GM12878 (cell line): ENCODE measurements at regions not wholly inside any gene's neighbourhood (a gene's known extent, or its start where the extent isn't known, plus 50 kb on each side); places are given as distances from the start of the nearest gene placed in this dataset.

Source experiments
- ATAC-seq: fragments of 200-7000 bp; cut with Tn5 transposase; 3 replicates; pipeline ENCODE4 v1.9.1; 2020; ENCODE audit warnings: mild to moderate bottlenecking, moderate library complexity
- BruUV-seq: library from RNA; stranded (reverse); fragments of 400-500 nt; replicated peaks from 2 replicates; lab custom pipeline; 2021; lab: Mats Ljungman, UMichigan
- CTCF ChIA-PET: fragments of 300-600 bp; sonication (Branson Sonifier 250); formaldehyde crosslinking; extraction: SDS; loops from one replicate; lab custom pipeline; 2021; ENCODE audit warnings: inconsistent platforms; lab: Yijun Ruan, JAX
- POLR2A ChIA-PET: fragments of 350-600 bp; formaldehyde crosslinking; extraction: SDS; loops from one replicate; lab custom pipeline; 2021; ENCODE audit warnings: inconsistent platforms; lab: Charles Lee
- RAD21 ChIA-PET: fragments of 300-600 bp; sonication (Branson Sonifier 250); formaldehyde crosslinking; loops from one replicate; lab custom pipeline; 2023; ENCODE audit warnings: antibody characterized with exemption; ENCODE audit not compliant: unreplicated experiment; lab: Charles Lee
- SMC1A ChIA-PET: fragments of 300-600 bp; sonication (Branson Sonifier 250); formaldehyde crosslinking; loops from one replicate; lab custom pipeline; 2023; ENCODE audit not compliant: unreplicated experiment, uncharacterized antibody; lab: Charles Lee
- DNase-seq: peaks from one replicate; pipeline ENCODE4 v3.0.0-alpha.2; 2011; ENCODE audit warnings: low read depth, low spot score
- FAIRE-seq: peaks from 3 replicates; lab custom pipeline; 2011; peaks lifted over from hg19 to GRCh38; lab: Jason Lieb, UNC
- H2AFZ ChIP-seq: 2 replicates; pipeline ENCODE4 v1.6.0; 2011; ENCODE audit warnings: low read depth, low read length, control low read depth; ENCODE audit not compliant: control insufficient read depth
- H3K27ac ChIP-seq: 2 replicates; pipeline ENCODE4 v1.5.1; 2011; ENCODE audit warnings: control low read depth; ENCODE audit not compliant: control insufficient read depth, insufficient read depth
- H3K27me3 ChIP-seq, 2 experiments: replicated peaks in 1 of 2; 2 replicates each; pipeline versions ENCODE4 v1.6.0 to v1.6.1; 2011; ENCODE audit warnings: low read length in 1 of 2; ENCODE audit not compliant: control insufficient read depth in 2 of 2, insufficient read depth in 2 of 2
- H3K36me3 ChIP-seq, 2 experiments: 2 replicates each; pipeline ENCODE4 v1.5.1; 2011; ENCODE audit warnings: low read length in 1 of 2; ENCODE audit not compliant: control insufficient read depth in 2 of 2, insufficient read depth in 2 of 2
- H3K4me1 ChIP-seq: 2 replicates; pipeline ENCODE4 v1.6.1; 2011; ENCODE audit warnings: mild to moderate bottlenecking, low read length, moderate library complexity, mixed read lengths; ENCODE audit not compliant: control insufficient read depth, insufficient read depth
- H3K4me2 ChIP-seq: 2 replicates; pipeline ENCODE4 v1.6.0; 2011; ENCODE audit warnings: control low read depth; ENCODE audit not compliant: control insufficient read depth, insufficient read depth
- H3K4me3 ChIP-seq: fragments of 200-600 bp; sonication (generic); 2 replicates; pipeline ENCODE4 v1.5.1; 2016
- H3K79me2 ChIP-seq: 2 replicates; pipeline ENCODE4 v1.6.0; 2011; ENCODE audit warnings: low read length; ENCODE audit not compliant: control insufficient read depth, insufficient read depth
- H3K9ac ChIP-seq: 2 replicates; pipeline ENCODE4 v1.8.0; 2011; ENCODE audit warnings: low read length, control low read depth, mixed read lengths; ENCODE audit not compliant: control insufficient read depth, insufficient read depth
- H3K9me3 ChIP-seq: replicated peaks from 3 replicates; pipeline ENCODE4 v1.5.1; 2011; ENCODE audit warnings: mild to moderate bottlenecking, low read length; ENCODE audit not compliant: control insufficient read depth, insufficient read depth
- H4K20me1 ChIP-seq: 2 replicates; pipeline ENCODE4 v1.6.0; 2011; ENCODE audit not compliant: control insufficient read depth, insufficient read depth
- IRF4 ChIP-seq: IDR thresholded peaks from 2 replicates; pipeline ENCODE4 v1.6.1; 2011; ENCODE audit warnings: low read depth, low read length
- KAT2A ChIP-seq: conservative IDR thresholded peaks from 2 replicates; pipeline ENCODE4 v1.6.1; 2011; ENCODE audit warnings: low read depth, low read length; ENCODE audit not compliant: control insufficient read depth
- MXI1 ChIP-seq: fragments of 150-350 bp; IDR thresholded peaks from 2 replicates; pipeline ENCODE4 v1.6.1; 2011; ENCODE audit warnings: low read depth, mild to moderate bottlenecking, inconsistent platforms, low read length, improper control_type of control experiment
- NBN ChIP-seq: fragments of 450-650 bp; IDR thresholded peaks from 2 replicates; pipeline ENCODE4 v1.6.1; 2016
- NFYB ChIP-seq: IDR thresholded peaks from 2 replicates; pipeline ENCODE4 v1.6.1; 2011; ENCODE audit warnings: low read depth, mild to moderate bottlenecking, low read length, improper control_type of control experiment, moderate library complexity; ENCODE audit not compliant: insufficient read depth
- NKRF ChIP-seq: fragments of 450-650 bp; conservative IDR thresholded peaks from 2 replicates; pipeline ENCODE4 v1.6.1; 2017; ENCODE audit warnings: mild to moderate bottlenecking, moderate library complexity
- NRF1 ChIP-seq: conservative IDR thresholded peaks from 2 replicates; pipeline ENCODE4 v1.6.1; 2011; ENCODE audit warnings: mild to moderate bottlenecking, low read depth, low read length, improper control_type of control experiment
- PAX8 ChIP-seq: fragments of 450-650 bp; IDR thresholded peaks from 2 replicates; pipeline ENCODE4 v1.6.1; 2017; ENCODE audit warnings: mild to moderate bottlenecking, moderate library complexity
- POLR2A ChIP-seq: IDR thresholded peaks from 2 replicates; pipeline ENCODE4 v1.6.1; 2011; ENCODE audit warnings: low read depth, mild to moderate bottlenecking, low read length
- RAD51 ChIP-seq: fragments of 450-650 bp; IDR thresholded peaks from 2 replicates; pipeline ENCODE4 v1.6.1; 2016; ENCODE audit warnings: moderate library complexity, mild to moderate bottlenecking, inconsistent platforms
- RB1 ChIP-seq: fragments of 450-650 bp; formaldehyde crosslinking; IDR thresholded peaks from 2 replicates; pipeline ENCODE4 v1.6.1; 2017; ENCODE audit warnings: mild to moderate bottlenecking, borderline replicate concordance
- REST ChIP-seq: IDR thresholded peaks from 2 replicates; pipeline ENCODE4 v1.6.1; 2012; ENCODE audit warnings: mild to moderate bottlenecking, low read depth, low read length
- SP1 ChIP-seq: IDR thresholded peaks from one replicate; pipeline ENCODE4 v1.6.1; 2011; ENCODE audit warnings: low read depth, low read length
- SREBF1 ChIP-seq: IDR thresholded peaks from 2 replicates; pipeline ENCODE4 v1.6.1; 2012; ENCODE audit warnings: mild to moderate bottlenecking, low read length
- SREBF2 ChIP-seq: IDR thresholded peaks from 2 replicates; pipeline ENCODE4 v1.6.1; 2012; ENCODE audit warnings: mild to moderate bottlenecking, low read length
- TCF3 ChIP-seq: IDR thresholded peaks from 2 replicates; pipeline ENCODE4 v1.6.1; 2012; ENCODE audit warnings: low read depth, mild to moderate bottlenecking, low read length, borderline replicate concordance; ENCODE audit not compliant: insufficient read depth
- YY1 ChIP-seq: IDR thresholded peaks from 2 replicates; pipeline ENCODE4 v1.6.1; 2011; ENCODE audit warnings: low read depth, mild to moderate bottlenecking, low read length
- ZSCAN29 ChIP-seq: fragments of 450-650 bp; IDR thresholded peaks from 2 replicates; pipeline ENCODE4 v1.6.1; 2017; ENCODE audit warnings: mild to moderate bottlenecking, moderate library complexity
- ZZZ3 ChIP-seq: IDR thresholded peaks from 2 replicates; pipeline ENCODE4 v1.6.1; 2011; ENCODE audit warnings: low read depth; ENCODE audit not compliant: control insufficient read depth, insufficient read length
- in situ Hi-C: fragments of 300-500 bp; cut with MboI; formaldehyde crosslinking; loops from 9 replicates; pipeline ENCODE4 v1.14.3; 2018; ENCODE audit warnings: mixed read lengths
- intact Hi-C: fragments of 100-400 bp; cut with micrococcal nuclease; formaldehyde crosslinking; loops from one replicate; pipeline ENCODE4 v1.14.2; 2022; ENCODE audit not compliant: unreplicated experiment
- TF ChIP-seq, protein P1 (sequence below): fragments of 450-650 bp; IDR thresholded peaks from 2 replicates; pipeline ENCODE4 v1.6.1; 2017; ENCODE audit warnings: borderline replicate concordance

DNA sequence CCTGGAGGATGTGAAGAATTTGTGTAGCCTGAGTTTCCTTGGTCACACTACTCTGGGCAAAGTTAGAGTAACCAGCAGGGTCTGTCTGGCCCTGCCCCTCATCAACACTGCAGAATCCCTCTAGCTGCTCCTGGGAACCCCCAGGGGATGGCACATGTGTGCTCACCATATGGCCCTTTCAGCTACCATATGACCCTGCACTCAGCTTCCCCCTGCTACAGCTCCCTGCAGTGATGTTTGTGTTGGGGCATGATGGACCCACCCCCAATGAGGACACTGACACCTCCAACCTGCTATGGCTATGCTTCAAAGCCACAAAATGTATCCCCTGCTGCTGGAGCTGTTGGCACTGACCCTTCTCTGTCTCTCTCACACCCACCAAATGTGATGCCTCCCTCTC is 152.7 kb downstream of the SNX18 start:
- no peak overlapping the region for H3K4me2 ChIP-seq
- H3K4me1 ChIP-seq, result peaks cover 10% of the 10 kb centered on the region; the same call in 1 of the 2 replicates
- peaks cover 7% of the 10 kb centered on the region for H3K9me3 ChIP-seq
- no peaks in the 10 kb centered on the region for H3K36me3 ChIP-seq
- DNase-seq (no peak), ATAC-seq (no peak)
- POLR2A ChIA-PET, result no interaction called here
- H3K4me3 ChIP-seq, result no peak overlapping the region
- H3K27ac ChIP-seq, result no peak overlapping the region
- H3K9ac ChIP-seq, result no peak overlapping the region
- in situ Hi-C loops, result no loop called here
- TF ChIP-seq IRF4, result no peak
- no peak for TF ChIP-seq SREBF2
- no peak for TF ChIP-seq NKRF
- no peak for TF ChIP-seq REST
- TF ChIP-seq KAT2A, result no peak
- no peak for TF ChIP-seq SREBF1
- no peak for TF ChIP-seq NFYB
- TF ChIP-seq PAX8, result no peak
- TF ChIP-seq ZZZ3, result no peak
- TF ChIP-seq POLR2A, result no peak
- no peak for TF ChIP-seq ZSCAN29
- TF ChIP-seq NBN, result no peak
- no peak for TF ChIP-seq RAD51
- no peak for TF ChIP-seq YY1
- TF ChIP-seq, protein P1, sequence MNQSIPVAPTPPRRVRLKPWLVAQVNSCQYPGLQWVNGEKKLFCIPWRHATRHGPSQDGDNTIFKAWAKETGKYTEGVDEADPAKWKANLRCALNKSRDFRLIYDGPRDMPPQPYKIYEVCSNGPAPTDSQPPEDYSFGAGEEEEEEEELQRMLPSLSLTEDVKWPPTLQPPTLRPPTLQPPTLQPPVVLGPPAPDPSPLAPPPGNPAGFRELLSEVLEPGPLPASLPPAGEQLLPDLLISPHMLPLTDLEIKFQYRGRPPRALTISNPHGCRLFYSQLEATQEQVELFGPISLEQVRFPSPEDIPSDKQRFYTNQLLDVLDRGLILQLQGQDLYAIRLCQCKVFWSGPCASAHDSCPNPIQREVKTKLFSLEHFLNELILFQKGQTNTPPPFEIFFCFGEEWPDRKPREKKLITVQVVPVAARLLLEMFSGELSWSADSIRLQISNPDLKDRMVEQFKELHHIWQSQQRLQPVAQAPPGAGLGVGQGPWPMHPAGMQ, result no peak
- no peak for TF ChIP-seq MXI1
- no peak for TF ChIP-seq NRF1
- no peak for TF ChIP-seq RB1
- no peak for TF ChIP-seq SP1
- TF ChIP-seq TCF3, result no peak
- TF ChIP-seq, all 136 proteins: peak for 0
- ChIA-PET CTCF (no interaction called here), RAD21 (no interaction called here), SMC1A (no interaction called here)
- no peaks in the 10 kb centered on the region for H3K27me3 ChIP-seq
- H2AFZ ChIP-seq, result no peak overlapping the region
- no peak for FAIRE-seq
- intact Hi-C loops, result no loop called here
- H3K79me2 ChIP-seq, result no peaks in the 10 kb centered on the region
- BruUV-seq, result no TSS peak
- H4K20me1 ChIP-seq, result no peaks in the 10 kb centered on the region
